GM12865 (cell line): ENCODE measurements at regions not wholly inside any gene's neighbourhood (a gene's known extent, or its start where the extent isn't known, plus 50 kb on each side); places are given as distances from the start of the nearest gene placed in this dataset.

ENCODE experiments used
- DNase-seq: peaks from one replicate; pipeline ENCODE4 v3.0.0; 2010; ENCODE audit warnings: low read depth
- H3K4me3 ChIP-seq: 2 replicates; pipeline ENCODE4 v1.5.1; 2011; ENCODE audit warnings: mild to moderate bottlenecking, low read depth, low read length, control low read depth
- CTCF ChIP-seq: IDR thresholded peaks from 2 replicates; pipeline ENCODE4 v1.5.1; 2011; ENCODE audit warnings: low read length, control low read depth, low read depth, inconsistent platforms; ENCODE audit not compliant: insufficient read depth; ENCODE audit errors: missing control alignments

- no peak for DNase-seq
- H3K4me3 ChIP-seq: no peak overlapping the region
- no peak for TF ChIP-seq CTCF
These were observed 470.4 kb downstream of the CDH26 start for GRCh38 chr20:60428651-60429050.

- DNase-seq: no peak
- no peak overlapping the region for H3K4me3 ChIP-seq
- TF ChIP-seq CTCF: no peak
These were observed 472.3 kb downstream of the CDH26 start for GRCh38 chr20:60430516-60431001.

- TF ChIP-seq CTCF: no peak
- H3K4me3 ChIP-seq: no peak overlapping the region
- no peak for DNase-seq
These were observed 473.1 kb downstream of the CDH26 start for GRCh38 chr20:60431349-60431748.

GRCh38 chr20:60437418-60437817 lies 479.2 kb downstream of the CDH26 start:
- no peak overlapping the region for H3K4me3 ChIP-seq
- DNase-seq: no peak
- no peak for TF ChIP-seq CTCF

- no peak for DNase-seq
- no peak for TF ChIP-seq CTCF
- H3K4me3 ChIP-seq: no peak overlapping the region
These were observed 488.3 kb downstream of the CDH26 start for GRCh38 chr20:60446267-60447111.

- no peak for DNase-seq
- TF ChIP-seq CTCF: no peak
- H3K4me3 ChIP-seq: no peak overlapping the region
These were observed 489.5 kb downstream of the CDH26 start for GRCh38 chr20:60447703-60448102.
